ENCODE measurements at regions not wholly inside any gene's neighbourhood (a gene's known extent, or its start where the extent isn't known, plus 50 kb on each side); places are given as distances from the start of the nearest gene placed in this dataset.

GRCh38 chr14:36068777-36069534 lies 107.6 kb downstream of the PTCSC3 start:
- FAIRE-seq (no peak), ATAC-seq (no peak), DNase-seq (ENCODE audit: extremely low read depth in 1 of 4, low spot score in 3 of 4) (no peak)
- in situ Hi-C loops (cut with MboI) (no loop called here), intact Hi-C loops (cut with micrococcal nuclease) (loop anchor here (2.0 to 5.0 kb wide), 2 partner anchors 190 to 303 kb away; no protein-coding TSS in a partner anchor)
- no TSS peak for BruUV-seq (replicated peaks)
- Histone ChIP-seq H3K4me2 (ENCODE audit: insufficient read depth, low read length) (no peak overlapping the region), H4K20me1 (replicated peaks; ENCODE audit: control insufficient read depth, insufficient read depth, low read length) (no peaks in the 10 kb centered on the region; the same call in 1 of the 2 replicates), H3K9ac (ENCODE audit: insufficient read depth in 1 of 2, low read depth in 2 of 2, low read length in 2 of 2) (no peak overlapping the region), H2AFZ (ENCODE audit: low read depth, low read length) (no peak overlapping the region), H3K79me2 (ENCODE audit: control insufficient read depth, insufficient read depth, low read length) (no peaks in the 10 kb centered on the region), H3K9me1 (ENCODE audit: control insufficient read depth, insufficient read depth, low read length) (no peaks in the 10 kb centered on the region), H3K9me3 (replicated peaks; ENCODE audit: control insufficient read depth, insufficient read depth, low read depth, low read length) (no peaks in the 10 kb centered on the region), H3K4me1 (replicated peaks in 1 of 2; ENCODE audit: control insufficient read depth in 2 of 2, insufficient read depth in 2 of 2, low read length in 2 of 2) (no peaks in the 10 kb centered on the region), H3K27ac (ENCODE audit: extremely low read depth, low read depth, low read length) (no peak overlapping the region), H3K27me3 (ENCODE audit: control insufficient read depth in 2 of 2, insufficient read depth in 2 of 2, low read length in 2 of 2) (no peaks in the 10 kb centered on the region), H3K36me3 (ENCODE audit: control insufficient read depth, insufficient read depth, low read length) (no peaks in the 10 kb centered on the region), H3K4me3 (no peak overlapping the region)
- ChIA-PET CTCF (ENCODE audit: low intra/inter-chr PET ratio) (interaction anchor here (0.6 to 2.1 kb wide), 4 partner anchors 185 to 1164 kb away, joined by 3 to 9 read pairs (median 5); no protein-coding TSS in a partner anchor), POLR2A (interaction anchor here (0.7 kb wide), 1 partner anchor 479 kb away, joined by 3 read pairs; no protein-coding TSS in a partner anchor)
- 6% methylated on average over 10 of the region's 11 CpGs for WGBS (ENCODE audit: insufficient coverage, low coverage, missing lambda C conversion rate)
- TF ChIP-seq TFE3 (CRISPR knock-in tag; IDR thresholded peaks at IDR 0.05) (peak; percentile 84), IRF2 (CRISPR knock-in tag; IDR thresholded peaks at IDR 0.05) (no peak), RAD51 (IDR thresholded peaks at IDR 0.05; ENCODE audit: borderline replicate concordance, low read depth) (peak; percentile 66)

Data from K562 (cell line).